ENCODE measurements at regions not wholly inside any gene's neighbourhood (a gene's known extent, or its start where the extent isn't known, plus 50 kb on each side); places are given as distances from the start of the nearest gene placed in this dataset.

DNA sequence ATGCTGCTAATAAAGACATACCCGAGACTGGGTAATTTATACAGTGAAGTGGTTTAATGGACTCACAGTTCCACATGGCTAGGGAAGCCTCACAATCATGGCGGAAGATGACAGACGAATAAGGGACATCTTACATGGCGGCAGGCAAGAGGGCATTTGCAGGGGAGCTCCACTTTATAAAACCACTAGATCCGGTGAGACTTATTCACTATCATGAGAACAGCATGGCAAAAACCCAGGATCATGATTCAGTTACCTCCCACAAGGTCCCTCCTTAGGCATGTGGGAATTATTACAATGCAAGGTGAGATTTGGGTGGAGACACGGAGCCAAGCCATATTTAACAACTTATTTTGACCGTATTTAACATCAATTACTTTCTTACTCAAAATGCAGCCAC is 739.0 kb downstream of the NCAM2 start:
- TF ChIP-seq EZH2phosphoT487 (conservative IDR thresholded peaks at IDR 0.05; ENCODE audit: low read length) = no peak
- TF ChIP-seq, protein P1, sequence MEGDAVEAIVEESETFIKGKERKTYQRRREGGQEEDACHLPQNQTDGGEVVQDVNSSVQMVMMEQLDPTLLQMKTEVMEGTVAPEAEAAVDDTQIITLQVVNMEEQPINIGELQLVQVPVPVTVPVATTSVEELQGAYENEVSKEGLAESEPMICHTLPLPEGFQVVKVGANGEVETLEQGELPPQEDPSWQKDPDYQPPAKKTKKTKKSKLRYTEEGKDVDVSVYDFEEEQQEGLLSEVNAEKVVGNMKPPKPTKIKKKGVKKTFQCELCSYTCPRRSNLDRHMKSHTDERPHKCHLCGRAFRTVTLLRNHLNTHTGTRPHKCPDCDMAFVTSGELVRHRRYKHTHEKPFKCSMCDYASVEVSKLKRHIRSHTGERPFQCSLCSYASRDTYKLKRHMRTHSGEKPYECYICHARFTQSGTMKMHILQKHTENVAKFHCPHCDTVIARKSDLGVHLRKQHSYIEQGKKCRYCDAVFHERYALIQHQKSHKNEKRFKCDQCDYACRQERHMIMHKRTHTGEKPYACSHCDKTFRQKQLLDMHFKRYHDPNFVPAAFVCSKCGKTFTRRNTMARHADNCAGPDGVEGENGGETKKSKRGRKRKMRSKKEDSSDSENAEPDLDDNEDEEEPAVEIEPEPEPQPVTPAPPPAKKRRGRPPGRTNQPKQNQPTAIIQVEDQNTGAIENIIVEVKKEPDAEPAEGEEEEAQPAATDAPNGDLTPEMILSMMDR (IDR thresholded peaks at IDR 0.05; ENCODE audit: insufficient read depth, low read length, poor library complexity, severe bottlenecking) = no peak
- Histone ChIP-seq H3K9me3 (ENCODE audit: insufficient read depth, low read length) (0 out of 2 replicates have a peak, but pooled peaks cover 3% of the 10 kb centered on the region), H3K9ac (ENCODE audit: low read length) (no peak overlapping the region)

DNA sequence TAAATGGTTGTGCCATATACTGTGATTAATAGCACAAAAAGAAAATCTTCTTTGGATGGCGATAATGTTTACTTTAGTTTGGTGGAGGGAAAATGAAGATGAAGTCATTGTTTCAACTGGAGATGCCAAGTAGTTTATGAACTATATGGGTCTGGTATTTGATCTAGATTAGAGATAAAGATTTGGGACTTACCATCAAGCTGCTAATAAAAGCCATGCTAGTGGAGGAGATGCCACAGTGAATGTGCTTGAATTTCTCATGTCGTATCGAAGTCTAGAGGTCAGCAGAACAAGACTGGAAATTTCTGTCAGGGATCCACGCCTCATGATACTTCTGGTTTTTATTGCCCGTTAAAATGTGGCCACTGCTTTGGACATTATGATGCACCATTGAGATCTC is 742.0 kb downstream of the NCAM2 start:
- TF ChIP-seq, protein P1 (IDR thresholded peaks at IDR 0.05; ENCODE audit: insufficient read depth, low read length, poor library complexity, severe bottlenecking) = no peak
- no peak for TF ChIP-seq EZH2phosphoT487 (conservative IDR thresholded peaks at IDR 0.05; ENCODE audit: low read length)
- Histone ChIP-seq H3K9me3 (ENCODE audit: insufficient read depth, low read length) (no peaks in the 10 kb centered on the region), H3K9ac (ENCODE audit: low read length) (no peak overlapping the region), H3K79me2 (ENCODE audit: insufficient read depth, low read length) (no peaks in the 10 kb centered on the region), H3K27me3 (ENCODE audit: low read length) (no peaks in the 10 kb centered on the region), H4K20me1 (ENCODE audit: low read depth, low read length) (no peaks in the 10 kb centered on the region), H3K36me3 (ENCODE audit: low read length) (no peaks in the 10 kb centered on the region), H3K27ac (ENCODE audit: low read depth, low read length) (no peak overlapping the region), H3K4me3 (ENCODE audit: insufficient read depth, low read length, poor library complexity, severe bottlenecking) (no peak overlapping the region), H3K4me2 (ENCODE audit: low read depth, low read length, poor library complexity, severe bottlenecking) (no peak overlapping the region), H3F3A (ENCODE audit: insufficient read depth) (no peaks in the 10 kb centered on the region), H3K9me2 (replicated peaks; ENCODE audit: insufficient read depth, low read length) (no peaks in the 10 kb centered on the region), H2AFZ (ENCODE audit: low read depth, low read length, severe bottlenecking) (no peak overlapping the region)

More for the DNA sequence above, 739.0 kb downstream of the NCAM2 start:
- no peaks in the 10 kb centered on the region for H3K9me2 ChIP-seq (replicated peaks; ENCODE audit: insufficient read depth, low read length)
- no peak overlapping the region for H3K4me3 ChIP-seq (ENCODE audit: insufficient read depth, low read length, poor library complexity, severe bottlenecking)
- no peak overlapping the region for H3K27ac ChIP-seq (ENCODE audit: low read depth, low read length)
- no peaks in the 10 kb centered on the region for H3K36me3 ChIP-seq (ENCODE audit: low read length)
- H2AFZ ChIP-seq (ENCODE audit: low read depth, low read length, severe bottlenecking) = no peak overlapping the region
- no peaks in the 10 kb centered on the region for H4K20me1 ChIP-seq (ENCODE audit: low read depth, low read length)
- H3F3A ChIP-seq (ENCODE audit: insufficient read depth) = no peaks in the 10 kb centered on the region
- no peak overlapping the region for H3K4me2 ChIP-seq (ENCODE audit: low read depth, low read length, poor library complexity, severe bottlenecking)
- H3K27me3 ChIP-seq (ENCODE audit: low read length) = no peaks in the 10 kb centered on the region
- H3K79me2 ChIP-seq (ENCODE audit: insufficient read depth, low read length) = no peaks in the 10 kb centered on the region

DNA sequence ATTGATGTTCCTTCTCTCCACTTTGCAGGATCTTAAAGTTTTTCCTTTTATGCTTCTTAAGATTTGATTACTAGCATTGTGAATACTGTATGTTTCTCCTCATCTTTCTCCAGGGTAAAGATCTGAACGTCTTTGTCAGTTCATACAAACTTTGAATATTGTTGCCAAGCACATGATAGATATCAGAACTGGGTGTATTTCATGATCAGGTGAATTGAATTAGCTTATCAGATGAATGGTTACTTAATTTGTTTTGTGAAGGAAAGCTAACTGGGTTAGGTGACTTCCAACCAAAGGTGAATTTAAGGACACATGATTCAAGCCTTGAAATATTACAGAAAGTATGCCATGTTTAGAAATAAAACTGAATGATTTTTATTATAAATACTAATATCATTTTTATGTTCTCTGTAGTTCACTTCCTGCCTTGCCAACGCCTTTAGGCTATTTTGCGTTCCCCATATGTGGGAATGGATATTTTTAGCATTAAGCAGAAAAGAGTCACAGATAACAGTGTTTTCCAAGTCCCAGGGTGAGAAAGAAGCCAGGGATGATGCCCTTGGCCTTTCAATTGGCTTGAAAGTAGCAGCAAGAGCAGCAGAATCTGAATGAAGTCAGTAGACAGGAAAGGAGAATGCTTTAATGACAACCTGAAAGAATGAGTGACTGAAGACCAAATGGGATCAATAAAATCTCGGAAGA is 752.1 kb downstream of the NCAM2 start:
- H3K9me2 ChIP-seq (replicated peaks; ENCODE audit: insufficient read depth, low read length) = no peaks in the 10 kb centered on the region
- TF ChIP-seq, protein P1 (IDR thresholded peaks at IDR 0.05; ENCODE audit: insufficient read depth, low read length, poor library complexity, severe bottlenecking) = no peak
- no peak for TF ChIP-seq EZH2phosphoT487 (conservative IDR thresholded peaks at IDR 0.05; ENCODE audit: low read length)
- H3K27me3 ChIP-seq (ENCODE audit: low read length) = no peaks in the 10 kb centered on the region
- no peak overlapping the region for H3K4me3 ChIP-seq (ENCODE audit: insufficient read depth, low read length, poor library complexity, severe bottlenecking)
- no peaks in the 10 kb centered on the region for H3K36me3 ChIP-seq (ENCODE audit: low read length)
- no peaks in the 10 kb centered on the region for H3F3A ChIP-seq (ENCODE audit: insufficient read depth)
- no peak overlapping the region for H3K9ac ChIP-seq (ENCODE audit: low read length)
- H3K79me2 ChIP-seq (ENCODE audit: insufficient read depth, low read length) = no peaks in the 10 kb centered on the region
- H3K9me3 ChIP-seq (ENCODE audit: insufficient read depth, low read length) = no peaks in the 10 kb centered on the region
- no peaks in the 10 kb centered on the region for H4K20me1 ChIP-seq (ENCODE audit: low read depth, low read length)
- H3K27ac ChIP-seq (ENCODE audit: low read depth, low read length) = no peak overlapping the region
- H3K4me2 ChIP-seq (ENCODE audit: low read depth, low read length, poor library complexity, severe bottlenecking) = no peak overlapping the region
- H2AFZ ChIP-seq (ENCODE audit: low read depth, low read length, severe bottlenecking) = no peak overlapping the region
